Stimulated activated CD4-positive, alpha-beta T cell treated with anti-CD3 and anti-CD28 coated beads, Interleukin-4, amount 100 ng/mL, for 1 hour (primary cell): ENCODE measurements at regions not wholly inside any gene's neighbourhood (a gene's known extent, or its start where the extent isn't known, plus 50 kb on each side); places are given as distances from the start of the nearest gene placed in this dataset.

Experiments
- DNase-seq: peaks from one replicate; pipeline ENCODE4 v3.0.0-alpha.2; 2020

DNA sequence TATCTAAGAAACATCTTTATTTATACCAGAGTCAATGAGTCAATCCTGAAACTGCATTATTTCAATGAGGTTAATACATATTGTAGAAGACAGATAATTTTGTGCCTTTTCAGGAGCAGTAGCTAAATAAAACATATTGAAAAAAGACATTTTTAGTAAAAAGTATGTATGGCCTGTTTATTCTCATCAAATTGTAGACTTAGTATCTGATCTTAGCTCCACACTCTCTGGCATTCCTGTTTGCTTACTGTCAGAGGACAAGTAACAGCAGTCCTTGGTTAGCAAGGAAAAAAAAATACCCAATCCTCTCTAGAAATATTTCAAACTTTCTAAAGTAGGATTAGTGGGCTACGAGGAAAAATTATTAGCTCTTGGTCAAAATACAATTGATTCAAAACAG, 50.5 kb upstream of the GUCY1A1 start:
- no peak for DNase-seq

DNA sequence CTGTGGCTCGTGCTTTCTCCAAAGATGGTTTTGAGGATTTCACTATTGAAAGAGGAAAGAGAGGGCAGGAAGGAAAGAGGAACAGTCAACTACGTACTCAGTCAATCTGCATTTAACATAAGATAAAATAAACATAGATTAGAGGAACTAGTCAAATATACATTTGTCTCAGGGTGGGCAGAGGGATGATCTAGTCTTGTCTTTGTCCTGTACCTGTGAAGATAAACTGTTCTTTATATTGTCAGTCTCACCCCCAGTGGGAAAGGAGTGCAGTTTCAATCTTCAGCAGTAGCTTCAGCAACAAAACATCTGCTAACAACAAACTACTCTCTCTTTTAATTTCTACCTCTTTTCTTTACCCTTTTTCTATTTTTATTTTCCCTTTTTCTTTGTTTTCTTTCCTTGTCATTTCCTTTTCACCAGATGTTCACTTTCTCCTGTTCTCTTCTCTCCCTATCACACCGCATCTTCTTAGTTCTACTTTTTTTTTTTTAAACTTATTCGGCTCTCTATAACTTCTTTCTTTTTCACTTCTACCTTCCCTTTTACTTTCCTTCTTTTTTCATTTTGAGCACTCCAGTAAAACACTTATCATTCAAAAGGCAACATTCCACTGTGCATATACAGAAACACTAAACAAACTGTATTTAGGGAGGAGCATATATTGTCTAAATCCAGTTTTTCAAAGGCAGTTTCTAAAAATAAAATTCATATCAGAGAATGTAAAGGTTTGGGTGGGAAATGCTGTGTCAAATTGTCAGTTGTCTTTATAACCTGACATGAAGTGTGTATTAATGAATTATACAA, 51.4 kb upstream of the GUCY1A1 start:
- DNase-seq, result no peak

DNA sequence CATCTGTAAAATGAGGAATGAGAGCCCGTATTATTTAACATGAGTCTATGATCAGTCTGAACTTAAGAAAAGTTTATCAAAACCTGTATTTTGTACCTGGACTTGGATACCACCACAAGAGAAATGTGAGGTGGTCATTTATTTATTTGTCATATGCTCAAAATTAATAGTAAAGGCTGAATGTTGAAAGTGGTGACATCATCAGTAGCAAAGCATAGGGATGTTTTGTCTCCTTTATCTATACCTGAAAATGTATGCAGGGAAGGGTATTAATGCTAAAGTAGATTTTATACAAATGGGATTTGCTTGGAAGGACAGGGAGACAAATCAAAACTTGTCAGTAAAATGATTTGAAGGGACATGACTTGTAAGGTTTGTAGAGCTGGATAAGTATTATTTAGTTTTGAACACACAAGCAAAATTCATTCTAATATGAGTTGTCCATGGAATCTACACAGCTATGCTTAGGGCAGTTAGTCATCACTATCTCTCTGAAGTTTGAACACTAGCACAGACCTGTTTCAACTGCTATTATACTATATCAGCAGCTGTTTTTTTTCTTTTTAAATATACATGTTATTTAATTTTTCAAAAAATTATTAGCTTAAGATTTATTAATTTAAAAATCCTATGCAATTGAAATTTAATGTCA, 52.4 kb upstream of the GUCY1A1 start:
- no peak for DNase-seq

DNA sequence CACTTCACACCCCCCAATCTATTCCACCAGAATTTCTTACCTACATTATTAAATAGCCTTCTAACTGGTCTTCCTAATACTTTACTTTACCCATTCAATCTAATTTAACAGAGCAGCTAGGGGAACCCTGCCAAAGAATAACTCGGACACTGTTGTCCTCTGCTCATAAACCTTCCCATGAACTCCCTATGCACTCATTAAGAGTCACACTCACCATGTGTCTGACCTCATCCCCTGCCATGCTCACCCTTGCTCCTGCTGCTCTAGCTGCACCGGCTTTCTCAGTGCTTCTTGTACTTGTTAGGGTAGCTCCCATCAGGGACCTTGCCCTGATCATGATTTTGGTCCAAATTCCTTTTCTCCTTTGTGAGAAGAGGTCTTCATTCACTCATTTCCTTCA, 54.6 kb upstream of the GUCY1A1 start:
- DNase-seq, result no peak

DNA sequence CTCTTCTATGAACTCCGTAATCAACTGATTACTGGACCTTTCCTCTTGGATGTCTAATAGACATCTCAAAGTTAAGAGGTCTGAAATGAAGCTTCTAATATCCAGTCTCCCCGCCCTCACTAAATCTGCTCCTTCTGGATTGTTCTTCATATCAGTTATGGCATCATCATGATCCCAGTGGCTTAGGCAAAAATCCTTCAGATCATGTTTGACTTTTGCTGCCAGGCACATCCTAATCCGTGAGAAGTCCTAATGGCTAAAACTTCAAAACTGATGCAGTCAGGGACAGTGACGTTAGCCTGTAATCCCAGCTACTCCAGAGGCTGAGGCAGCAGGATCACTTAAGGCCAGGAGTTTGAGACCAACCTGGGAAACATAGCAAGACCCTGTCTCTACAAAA, 55.1 kb upstream of the GUCY1A1 start:
- no peak for DNase-seq

DNA sequence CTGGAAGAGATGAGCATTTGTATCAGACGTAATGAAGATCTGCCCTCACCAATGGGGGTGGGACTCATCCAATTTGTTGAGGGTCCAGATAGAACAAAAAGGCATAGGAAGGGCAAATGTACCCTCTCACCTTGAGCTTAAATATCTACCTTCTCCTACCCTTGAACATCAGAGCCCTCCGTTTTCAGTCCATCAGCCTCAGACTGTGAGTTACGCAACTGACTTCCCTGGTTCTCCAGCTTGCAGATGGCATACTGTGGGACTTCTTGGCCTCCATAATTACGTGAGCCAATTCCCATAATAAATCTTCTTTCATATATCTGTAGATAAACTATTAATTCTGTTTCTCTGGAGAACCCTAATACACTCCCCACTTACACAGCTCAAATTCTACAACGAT, 56.5 kb upstream of the GUCY1A1 start:
- DNase-seq, result no peak

DNA sequence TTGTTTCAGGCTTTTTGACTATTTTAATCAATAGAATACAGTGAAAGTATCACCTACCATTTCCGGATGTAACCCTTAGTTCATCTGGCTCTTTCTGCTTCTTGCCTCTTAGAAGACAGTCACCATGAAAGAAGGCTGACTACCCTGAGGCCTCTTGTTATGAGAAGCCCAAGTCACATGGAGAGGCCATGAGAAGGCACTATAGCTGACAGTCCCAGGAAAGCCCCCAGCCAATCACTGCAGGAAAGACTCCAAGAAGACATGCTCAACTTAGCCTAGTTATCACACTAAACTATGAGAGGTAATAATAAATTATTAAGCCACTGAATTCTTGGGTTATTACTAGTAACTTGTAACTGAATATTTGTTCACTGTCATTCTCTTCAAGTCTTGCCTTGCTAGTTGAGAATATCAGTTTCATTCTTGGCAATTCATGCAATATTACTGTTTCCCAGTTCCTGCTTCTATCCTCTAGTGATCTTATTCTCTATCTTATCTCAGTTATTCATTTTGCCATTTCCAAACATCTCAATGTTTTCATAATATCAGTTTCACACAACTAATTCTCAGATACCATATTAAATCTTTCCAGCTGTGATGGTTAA, 57.1 kb upstream of the GUCY1A1 start:
- DNase-seq, result no peak

DNA sequence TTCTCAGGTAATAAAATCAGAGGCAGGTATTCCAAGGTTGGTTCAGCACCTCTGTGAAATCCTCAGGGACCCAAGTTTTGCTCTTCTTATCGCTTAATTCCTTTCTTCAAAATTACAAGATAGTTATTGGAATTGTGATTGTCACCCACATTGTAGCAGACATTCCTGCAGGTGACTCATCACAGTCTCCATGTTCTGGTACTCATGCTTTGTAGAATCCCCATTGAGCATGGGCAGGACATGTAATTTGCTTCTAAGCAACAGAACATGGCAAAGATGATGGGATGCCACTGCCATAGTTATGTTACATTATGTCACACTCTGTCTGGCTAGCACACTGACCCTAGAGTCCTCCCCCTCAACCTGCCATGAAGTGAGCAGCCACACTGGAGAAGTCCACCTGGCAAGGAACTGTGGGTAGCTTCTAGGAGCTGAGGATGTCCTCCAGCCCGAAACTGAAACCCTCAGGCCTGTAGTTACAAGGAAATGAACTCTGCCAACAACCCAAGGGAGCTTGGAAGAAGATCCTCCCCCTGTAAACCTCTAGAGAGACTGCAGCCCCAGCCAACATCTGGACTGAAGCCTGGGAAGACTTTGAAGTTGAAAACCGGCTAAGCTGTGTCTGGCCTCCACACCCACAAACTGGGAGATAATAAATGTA, 58.3 kb upstream of the GUCY1A1 start:
- no peak for DNase-seq

DNA sequence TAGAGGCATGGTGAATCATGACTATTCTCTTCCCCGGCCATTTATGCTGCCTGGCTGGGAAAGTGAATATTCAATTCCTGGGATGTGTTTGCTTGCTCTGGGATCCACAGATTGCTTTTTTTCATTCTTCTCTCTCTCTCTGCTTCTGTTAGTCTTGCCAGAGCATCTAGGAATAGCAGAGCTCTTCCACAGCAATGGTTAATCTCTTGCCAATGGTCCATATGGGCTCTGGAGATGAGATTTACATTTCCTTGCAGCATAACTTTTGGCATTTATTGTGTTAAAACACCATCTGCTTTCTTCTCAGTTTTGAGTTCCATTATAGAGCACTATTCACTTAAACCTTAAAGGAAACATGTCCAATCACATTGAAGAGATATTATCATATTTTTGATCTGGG, 59.2 kb upstream of the GUCY1A1 start:
- no peak for DNase-seq

DNA sequence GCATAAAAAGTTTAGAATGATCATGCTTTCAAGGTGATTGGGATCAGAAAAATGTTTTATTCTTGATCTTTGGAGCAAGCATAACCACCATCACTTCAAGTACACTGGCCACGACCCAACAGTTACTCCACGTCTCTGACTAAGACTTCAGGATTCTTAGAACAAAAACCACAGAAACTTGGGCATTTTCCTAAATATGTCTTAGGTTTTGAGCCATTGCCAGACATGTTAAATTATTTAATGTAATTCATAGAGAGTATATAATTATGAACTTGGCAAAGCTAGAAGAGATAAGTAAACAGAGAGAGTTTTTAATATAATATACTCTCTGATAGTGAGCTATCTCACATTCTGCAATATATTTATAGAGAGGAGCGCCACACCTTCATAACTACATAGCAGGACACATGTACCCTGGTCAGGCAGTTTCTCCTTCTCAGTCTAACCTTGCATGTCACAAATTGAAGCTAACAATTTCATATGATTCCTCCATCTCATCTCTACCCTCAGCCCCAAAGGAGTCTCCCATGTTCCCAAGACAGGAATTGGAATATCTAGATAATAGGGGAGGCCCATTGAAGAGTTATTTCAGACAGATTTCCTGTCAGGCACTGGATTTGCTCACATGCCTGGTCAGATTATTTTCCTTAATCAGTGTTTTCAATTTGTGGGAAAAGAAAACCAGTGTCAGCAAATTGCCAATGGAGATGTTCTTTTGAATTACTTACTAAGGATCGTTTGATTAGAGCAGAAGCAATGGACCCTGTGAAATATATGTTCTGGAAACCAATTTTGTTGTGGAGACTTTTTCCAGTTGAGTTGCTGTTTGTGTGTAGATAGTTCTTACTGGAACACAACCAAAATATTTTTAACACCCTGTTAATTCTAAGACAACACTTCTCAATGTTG, 61.7 kb upstream of the GUCY1A1 start:
- DNase-seq, result no peak

DNA sequence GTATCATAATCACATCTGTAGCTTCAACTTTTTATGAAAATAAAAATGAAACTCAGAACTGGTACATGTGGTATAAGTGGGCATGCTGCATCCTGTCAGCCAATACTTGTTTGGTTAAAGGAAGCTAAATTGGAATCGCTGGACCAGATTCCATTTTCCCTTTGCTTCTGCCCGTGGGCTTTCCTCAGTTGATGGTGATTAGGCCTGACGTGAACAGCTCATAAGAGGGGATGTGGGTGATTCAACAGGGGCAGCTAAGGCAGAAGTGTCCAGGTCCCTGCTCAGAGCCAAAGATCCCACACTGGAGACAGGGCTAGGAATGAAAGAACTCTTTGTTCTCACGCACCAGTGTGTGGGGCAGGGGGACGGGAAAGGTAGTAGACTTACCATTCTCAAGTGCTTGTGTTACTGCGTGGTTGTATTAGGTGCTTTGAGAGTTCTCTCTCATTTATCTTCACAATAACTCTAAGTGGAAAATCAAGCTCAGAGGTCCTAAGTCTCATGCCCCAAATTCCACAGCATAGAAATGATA, 63.2 kb upstream of the GUCY1A1 start:
- DNase-seq, result no peak

DNA sequence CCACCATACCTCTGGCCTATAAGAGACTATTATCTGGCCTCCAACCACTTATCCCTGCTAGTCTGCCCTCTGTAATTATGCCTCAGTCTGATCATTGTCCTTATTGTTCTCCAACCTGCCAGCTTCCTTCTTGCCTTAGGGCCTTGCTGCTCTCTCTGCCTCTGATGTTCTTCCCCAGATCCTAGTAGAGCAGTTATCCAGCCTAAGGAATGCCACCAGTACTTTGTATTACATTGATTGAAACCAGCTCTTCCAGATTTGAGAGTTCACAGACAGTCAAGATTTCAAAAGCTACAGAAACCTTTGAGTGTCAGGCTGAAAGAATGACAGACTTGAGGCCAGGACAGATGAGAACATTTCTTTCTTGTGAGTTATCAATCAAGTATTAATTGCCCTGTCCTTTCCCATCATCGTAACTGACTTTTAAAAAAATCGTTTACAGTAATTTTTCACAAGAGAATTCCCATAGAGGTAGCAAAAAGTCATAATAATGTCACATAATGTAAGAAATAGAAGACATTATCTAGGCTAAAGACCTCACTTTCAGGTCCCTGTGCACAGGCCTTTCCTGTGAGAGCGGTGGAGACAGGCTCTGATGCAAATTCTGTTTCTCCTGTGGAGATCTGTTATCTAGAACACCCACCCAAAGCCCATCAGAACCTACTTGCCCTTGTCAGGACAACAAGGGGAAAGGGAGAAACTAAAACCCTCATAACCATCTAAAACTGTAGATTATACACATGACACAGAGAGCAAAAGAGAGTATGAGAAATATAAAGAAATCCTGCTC, 64.1 kb upstream of the GUCY1A1 start:
- no peak for DNase-seq

DNA sequence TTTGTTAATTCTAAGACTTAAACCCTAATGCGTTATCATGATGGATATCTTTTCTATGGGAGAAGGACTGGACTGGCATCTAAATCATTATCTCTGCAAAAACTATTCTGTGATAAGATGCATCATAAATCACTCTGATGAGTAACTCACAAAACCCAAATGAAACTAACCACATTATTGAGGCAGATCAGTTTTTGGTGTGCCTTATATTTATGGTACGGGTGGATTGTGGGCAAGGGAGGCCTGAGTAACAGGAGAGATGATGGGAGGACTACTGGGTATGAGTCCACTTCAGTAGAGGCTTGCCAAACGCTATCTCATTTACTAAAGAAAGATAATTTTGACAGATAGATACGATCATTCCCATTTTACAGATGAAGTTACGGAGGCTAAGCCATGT, 66.4 kb upstream of the GUCY1A1 start:
- no peak for DNase-seq

DNA sequence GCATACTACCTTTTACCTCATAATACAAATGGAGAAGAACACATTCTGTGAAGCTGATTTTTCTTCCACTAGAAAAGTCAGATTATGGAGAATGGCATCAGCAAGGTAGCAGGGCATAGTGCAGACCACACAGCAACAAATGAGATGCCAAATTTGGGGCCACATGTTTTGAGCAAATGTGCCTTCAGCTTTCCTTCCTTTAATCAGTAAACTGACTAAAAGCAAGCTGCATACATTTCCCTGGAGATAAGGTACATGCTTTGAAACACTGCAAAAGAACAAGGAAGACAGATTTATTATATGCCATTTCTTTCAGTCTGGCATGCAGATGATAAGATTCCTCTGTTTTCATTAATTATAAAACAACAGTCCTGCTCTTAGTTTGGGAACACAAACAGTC, 67.1 kb upstream of the GUCY1A1 start:
- no peak for DNase-seq

DNA sequence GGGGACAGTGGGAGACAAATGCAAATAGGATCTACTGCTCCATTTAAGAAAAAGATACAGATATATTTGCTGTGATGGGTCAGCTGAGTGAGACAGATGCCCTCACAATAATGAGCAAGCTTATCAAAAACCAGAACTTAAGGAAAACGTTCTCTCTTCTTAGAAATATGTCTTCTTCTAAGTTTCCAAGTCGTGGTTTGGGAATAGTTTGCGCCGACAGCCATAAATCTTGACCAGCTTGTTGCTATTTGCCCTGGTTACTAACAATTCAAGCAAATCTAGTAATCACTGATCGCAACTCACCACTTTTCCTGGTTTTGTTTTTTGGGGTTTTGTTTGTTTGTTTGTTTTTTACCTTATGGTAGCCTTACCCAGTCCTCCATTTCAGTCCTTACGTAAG, 67.6 kb upstream of the GUCY1A1 start:
- DNase-seq, result no peak

DNA sequence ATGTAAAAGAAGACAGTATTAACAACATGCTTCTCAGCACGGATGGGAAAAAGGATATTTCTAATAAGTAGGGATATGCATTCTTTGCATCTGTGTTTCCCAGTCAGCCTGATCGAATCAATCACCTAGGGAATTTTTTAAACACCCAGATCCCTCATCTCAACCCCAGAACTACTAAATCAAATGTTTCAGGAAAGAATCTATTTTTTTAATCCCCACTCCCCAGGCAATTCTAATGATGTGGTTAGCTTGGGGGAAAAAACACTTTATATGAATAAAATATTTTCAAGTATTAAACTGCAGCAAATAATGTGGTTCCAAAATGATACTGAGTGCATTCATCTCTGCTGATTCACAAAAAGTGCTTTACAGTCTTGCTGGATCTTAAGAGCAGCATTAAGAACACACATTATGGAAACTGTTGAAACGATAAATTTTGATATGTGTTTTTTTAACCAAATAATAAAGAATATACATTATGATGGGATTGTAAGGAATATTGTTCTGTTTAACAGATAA, 68.7 kb upstream of the GUCY1A1 start:
- DNase-seq, result no peak

DNA sequence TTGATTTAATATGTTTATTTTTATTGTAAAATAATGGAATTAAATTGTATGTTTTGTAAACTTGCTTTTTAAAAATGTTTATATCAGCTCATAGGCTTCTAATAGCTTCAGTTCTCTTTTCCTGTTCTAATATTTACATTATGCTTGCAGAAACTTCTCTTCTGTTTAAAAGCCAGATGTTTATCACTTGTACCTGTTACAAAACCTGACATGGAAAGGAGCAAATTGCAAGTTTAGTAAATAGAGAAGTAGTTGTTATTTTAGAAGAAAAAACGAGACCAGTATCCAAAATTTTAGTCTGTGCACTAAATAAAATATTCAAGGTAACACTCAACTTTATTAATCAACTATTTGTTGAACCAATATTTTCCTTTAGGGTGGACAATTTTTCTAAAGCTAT, 69.4 kb upstream of the GUCY1A1 start:
- DNase-seq, result no peak

DNA sequence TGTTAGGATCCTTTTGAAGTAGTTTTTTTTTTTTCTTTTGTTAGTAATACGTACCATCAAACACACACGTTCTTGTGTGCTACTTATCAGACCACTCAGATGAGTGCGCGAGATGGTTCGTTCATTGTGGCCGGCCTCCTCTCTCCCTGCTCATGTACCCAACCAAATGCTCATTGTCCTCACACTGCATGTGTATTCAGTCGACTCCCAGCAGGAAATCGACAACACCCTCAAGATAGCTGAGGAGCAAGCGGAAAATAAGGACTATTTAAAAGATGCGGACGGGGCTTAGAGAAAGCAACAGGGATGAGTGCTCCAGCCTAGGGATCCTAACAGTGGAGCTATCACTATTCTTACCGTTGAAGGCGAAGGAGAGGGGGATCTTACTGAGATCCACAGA, 72.9 kb upstream of the GUCY1A1 start:
- no peak for DNase-seq

DNA sequence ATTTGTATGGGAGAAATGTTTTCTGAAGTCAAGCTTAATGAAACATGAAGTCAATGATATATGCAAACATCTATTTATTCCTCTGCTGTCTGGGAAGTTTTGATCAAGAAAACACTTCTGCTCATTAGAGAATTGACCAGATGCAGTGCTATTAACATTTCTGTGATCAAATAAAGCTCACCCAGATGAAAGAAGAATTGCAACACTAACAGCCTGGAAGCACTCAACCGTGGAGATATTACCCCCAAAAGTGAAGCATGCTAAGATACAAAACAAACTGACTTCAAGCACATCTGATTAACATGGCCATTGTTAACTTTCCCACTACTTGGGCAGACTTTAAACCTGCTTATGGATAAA, 73.7 kb upstream of the GUCY1A1 start:
- DNase-seq, result no peak

DNA sequence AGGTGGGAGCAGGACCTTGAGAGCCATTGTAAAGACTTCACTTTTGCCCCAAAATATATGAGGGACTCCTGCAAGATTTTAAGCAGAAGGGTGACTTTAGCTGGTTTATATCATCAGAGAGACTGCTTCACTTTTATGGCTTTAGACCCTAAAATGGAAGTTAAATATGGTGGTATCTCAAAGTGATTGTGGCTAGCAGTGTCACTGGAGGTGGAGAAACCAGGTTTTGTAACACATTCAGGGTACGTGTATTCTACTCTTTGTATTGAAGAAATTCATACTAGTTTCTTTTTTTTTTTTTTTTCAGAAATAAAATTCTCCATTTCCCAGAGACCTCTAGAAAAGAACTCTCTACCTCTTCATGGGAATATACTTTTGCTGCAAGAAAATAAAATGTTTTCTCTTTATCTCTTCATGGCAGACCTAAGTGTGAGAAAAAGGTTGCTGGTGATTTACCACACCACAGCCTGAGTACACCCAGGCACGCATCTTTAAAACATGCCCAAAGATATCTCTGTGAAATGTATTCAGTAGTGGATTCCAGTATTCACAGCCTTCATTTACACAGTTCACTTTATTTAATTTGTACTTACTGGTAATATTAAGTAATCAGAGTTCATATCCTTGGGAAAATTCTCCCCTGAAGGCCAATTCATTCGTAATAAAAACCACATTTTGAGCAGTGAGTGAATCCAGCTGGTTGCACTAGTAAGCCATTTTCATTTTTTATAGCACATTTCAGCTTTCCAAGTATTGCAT, 74.3 kb upstream of the GUCY1A1 start:
- DNase-seq, result no peak

DNA sequence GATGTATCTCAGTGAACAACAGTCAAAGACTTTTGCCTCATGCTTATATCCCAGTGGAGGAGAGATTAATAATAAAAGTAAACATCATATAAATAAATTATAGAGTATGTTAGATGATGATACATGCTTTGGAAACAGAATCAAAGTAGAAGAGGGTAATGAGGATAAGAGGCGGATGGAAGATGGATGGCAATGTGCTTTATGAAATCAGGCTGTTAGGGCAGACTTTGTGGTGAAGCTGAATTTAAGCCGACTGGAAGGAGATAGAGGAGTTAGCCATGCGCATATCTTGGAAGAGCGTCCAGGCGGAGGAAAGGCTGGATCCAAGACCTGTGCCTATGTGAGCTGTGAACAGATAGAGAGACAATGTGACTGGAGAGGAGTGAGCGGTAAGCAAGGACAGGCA, 74.9 kb upstream of the GUCY1A1 start:
- no peak for DNase-seq
